ENCODE measurements at regions not wholly inside any gene's neighbourhood (a gene's known extent, or its start where the extent isn't known, plus 50 kb on each side); places are given as distances from the start of the nearest gene placed in this dataset.
"Not testable (repeated sequence)": the region's sequence is repeated elsewhere in the genome, so short reads cannot be mapped to it uniquely, and the experiment has no call there.

GRCh38 chr9:86487838-86488233 lies 133.6 kb upstream of the TUT7 start:
- DNase-seq, result no peak
- no peaks in the 10 kb centered on the region for H3K4me1 ChIP-seq (ENCODE audit: control insufficient read depth in 3 of 3, insufficient read depth in 2 of 3, low read depth in 1 of 3, low read length in 2 of 3)
- 77 to 79% (median 78%) methylated on average over 2 of the region's 2 CpGs for whole genome bisulfite sequencing, 3 donors
- no peak for FAIRE-seq
- H3K27ac ChIP-seq (ENCODE audit: low read depth in 1 of 3, low read length in 2 of 3), result no peak overlapping the region
- no peaks in the 10 kb centered on the region for H3K36me3 ChIP-seq (ENCODE audit: control insufficient read depth in 3 of 3, insufficient read depth in 2 of 3, low read depth in 1 of 3, low read length in 3 of 3)
- H3K27me3 ChIP-seq (ENCODE audit: control insufficient read depth in 3 of 3, insufficient read depth in 3 of 3, low read length in 3 of 3), result peaks cover 0 to 4% (median 3%) of the 10 kb centered on the region in 3 donors
- H3K4me3 ChIP-seq (ENCODE audit: low read depth in 1 of 3, low read length in 3 of 3), result no peak overlapping the region
- H3K9me3 ChIP-seq (ENCODE audit: control insufficient read depth in 2 of 2, insufficient read depth in 1 of 2, low read depth in 1 of 2, low read length in 1 of 2), result no peaks in the 10 kb centered on the region

DNA sequence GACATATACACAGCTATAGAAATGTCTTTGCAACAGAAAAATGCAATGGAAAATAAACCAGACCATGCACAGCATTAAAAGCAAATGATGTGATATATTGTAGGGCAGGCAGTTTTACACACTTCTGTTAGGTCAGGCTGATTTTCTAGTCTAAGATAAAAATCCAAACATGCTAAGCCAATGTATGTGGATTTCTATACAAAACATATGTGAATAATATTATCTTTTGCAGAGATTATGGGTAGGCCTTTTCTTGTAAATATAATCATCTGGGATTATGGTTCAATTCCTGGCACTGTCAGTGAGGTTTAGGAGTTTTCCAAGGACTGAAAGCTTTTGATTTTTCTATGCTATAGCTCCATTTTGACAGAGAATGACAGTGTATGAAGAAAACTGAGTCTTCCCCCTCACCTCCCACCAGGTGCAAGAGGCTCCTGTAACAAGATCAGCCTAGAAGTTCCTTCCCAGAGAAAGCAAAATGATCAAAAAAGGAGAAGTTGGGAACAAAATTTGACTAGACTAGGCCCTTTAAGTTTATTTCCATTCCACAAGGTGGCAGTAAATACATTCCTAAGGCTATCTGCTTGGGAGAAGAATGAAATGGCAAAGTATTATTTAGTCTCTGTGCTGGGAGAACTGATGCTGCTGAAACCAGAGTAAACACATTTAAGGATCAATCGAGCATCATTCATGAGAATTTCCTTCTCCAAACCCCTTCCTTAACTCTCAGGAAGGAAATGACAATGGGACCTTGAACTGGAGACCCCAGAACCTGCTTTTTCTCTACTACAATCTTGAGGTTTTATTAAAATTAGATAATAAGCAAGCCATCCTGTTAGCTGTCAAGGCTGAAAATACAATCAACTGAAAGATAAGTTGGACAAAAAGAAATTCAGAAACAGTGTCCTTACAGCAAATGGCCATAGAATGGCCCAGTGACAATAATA lies 133.0 kb upstream of the TUT7 start:
- DNase-seq, result peak; percentile 44 to 46
- H3K9me3 ChIP-seq (ENCODE audit: control insufficient read depth in 2 of 2, insufficient read depth in 1 of 2, low read depth in 1 of 2, low read length in 1 of 2), result no peaks in the 10 kb centered on the region
- no peaks in the 10 kb centered on the region for H3K36me3 ChIP-seq (ENCODE audit: control insufficient read depth in 3 of 3, insufficient read depth in 2 of 3, low read depth in 1 of 3, low read length in 3 of 3)
- peaks cover 0 to 4% (median 3%) of the 10 kb centered on the region in 3 donors for H3K27me3 ChIP-seq (ENCODE audit: control insufficient read depth in 3 of 3, insufficient read depth in 3 of 3, low read length in 3 of 3)
- no peak overlapping the region for H3K4me3 ChIP-seq (ENCODE audit: low read depth in 1 of 3, low read length in 3 of 3)
- no peaks in the 10 kb centered on the region for H3K4me1 ChIP-seq (ENCODE audit: control insufficient read depth in 3 of 3, insufficient read depth in 2 of 3, low read depth in 1 of 3, low read length in 2 of 3)
- no peak overlapping the region for H3K27ac ChIP-seq (ENCODE audit: low read depth in 1 of 3, low read length in 2 of 3)
- WGBS, 3 donors, result 0 to 3% (median 2%) methylated on average over 1 of the region's 1 CpG
- no peak for FAIRE-seq

DNA sequence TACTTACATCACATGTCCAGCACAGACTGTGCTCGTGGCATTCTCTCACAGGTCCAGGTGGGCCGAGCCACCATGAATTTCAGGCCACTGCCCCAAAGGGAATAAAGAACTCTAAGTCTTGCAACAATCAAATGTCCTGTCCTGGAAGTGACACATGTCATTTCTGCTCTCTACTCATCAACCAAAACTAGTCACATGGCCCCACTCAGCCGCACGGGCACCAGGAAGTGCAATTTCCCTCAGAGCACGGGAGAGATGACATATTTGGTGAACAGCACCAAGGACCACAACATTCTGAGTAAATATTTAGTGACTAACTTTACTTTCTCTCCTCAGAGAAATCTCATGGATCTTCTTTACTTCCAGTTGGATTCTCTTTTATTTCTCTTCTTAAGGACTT lies 131.1 kb upstream of the TUT7 start:
- WGBS, 3 donors, result 55 to 59% (median 58%) methylated on average over 5 of the region's 5 CpGs
- Histone ChIP-seq H3K4me3 (ENCODE audit: low read depth in 1 of 3, low read length in 3 of 3) (no peak overlapping the region), H3K27me3 (ENCODE audit: control insufficient read depth in 3 of 3, insufficient read depth in 3 of 3, low read length in 3 of 3) (peaks cover 0 to 3% (median under 1%) of the 10 kb centered on the region in 3 donors), H3K4me1 (ENCODE audit: control insufficient read depth in 3 of 3, insufficient read depth in 2 of 3, low read depth in 1 of 3, low read length in 2 of 3) (no peaks in the 10 kb centered on the region), H3K9me3 (ENCODE audit: control insufficient read depth in 2 of 2, insufficient read depth in 1 of 2, low read depth in 1 of 2, low read length in 1 of 2) (peaks cover 0 to 2% of the 10 kb centered on the region in 2 donors), H3K36me3 (ENCODE audit: control insufficient read depth in 3 of 3, insufficient read depth in 2 of 3, low read depth in 1 of 3, low read length in 3 of 3) (no peaks in the 10 kb centered on the region), H3K27ac (ENCODE audit: low read depth in 1 of 3, low read length in 2 of 3) (no peak overlapping the region)
- FAIRE-seq, result no peak
- no peak for DNase-seq

- Histone ChIP-seq H3K36me3 (ENCODE audit: control insufficient read depth in 3 of 3, insufficient read depth in 2 of 3, low read depth in 1 of 3, low read length in 3 of 3) (no peaks in the 10 kb centered on the region), H3K27me3 (ENCODE audit: control insufficient read depth in 3 of 3, insufficient read depth in 3 of 3, low read length in 3 of 3) (peaks cover 0 to 2% (median 0%) of the 10 kb centered on the region in 3 donors), H3K27ac (ENCODE audit: low read depth in 1 of 3, low read length in 2 of 3) (no peak overlapping the region), H3K9me3 (ENCODE audit: control insufficient read depth in 2 of 2, insufficient read depth in 1 of 2, low read depth in 1 of 2, low read length in 1 of 2) (peaks cover 0 to 4% of the 10 kb centered on the region in 2 donors), H3K4me1 (ENCODE audit: control insufficient read depth in 3 of 3, insufficient read depth in 2 of 3, low read depth in 1 of 3, low read length in 2 of 3) (no peaks in the 10 kb centered on the region), H3K4me3 (ENCODE audit: low read depth in 1 of 3, low read length in 3 of 3) (no peak overlapping the region)
- FAIRE-seq (no peak), DNase-seq (no peak)
Observed at GRCh38 chr9:86483496-86483895, 129.3 kb upstream of the TUT7 start.

DNA sequence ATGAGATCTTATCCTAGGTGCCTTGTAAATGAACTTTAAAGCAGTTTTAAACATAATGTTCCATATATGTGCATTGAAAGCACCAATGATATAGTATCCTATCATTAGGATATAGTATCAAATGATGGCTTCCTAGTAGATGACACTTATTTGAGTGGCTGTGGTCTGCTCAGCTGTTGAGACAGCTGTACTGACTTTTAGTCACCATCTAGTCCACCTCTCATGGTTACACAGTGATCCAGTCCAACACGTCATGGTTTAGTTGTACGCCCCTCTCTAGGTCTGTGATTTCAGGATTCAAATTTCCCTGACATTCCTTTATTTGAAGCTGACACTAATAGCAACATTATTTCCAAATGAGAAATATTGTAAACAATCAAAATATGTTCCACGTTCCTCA lies 127.3 kb upstream of the TUT7 start:
- Histone ChIP-seq H3K27ac (ENCODE audit: low read depth in 1 of 3, low read length in 2 of 3) (no peak overlapping the region), H3K9me3 (ENCODE audit: control insufficient read depth in 2 of 2, insufficient read depth in 1 of 2, low read depth in 1 of 2, low read length in 1 of 2) (peaks cover 0 to 4% of the 10 kb centered on the region in 2 donors), H3K27me3 (ENCODE audit: control insufficient read depth in 3 of 3, insufficient read depth in 3 of 3, low read length in 3 of 3) (no peaks in the 10 kb centered on the region), H3K36me3 (ENCODE audit: control insufficient read depth in 3 of 3, insufficient read depth in 2 of 3, low read depth in 1 of 3, low read length in 3 of 3) (no peaks in the 10 kb centered on the region), H3K4me3 (ENCODE audit: low read depth in 1 of 3, low read length in 3 of 3) (no peak overlapping the region), H3K4me1 (ENCODE audit: control insufficient read depth in 3 of 3, insufficient read depth in 2 of 3, low read depth in 1 of 3, low read length in 2 of 3) (no peaks in the 10 kb centered on the region)
- FAIRE-seq (no peak), DNase-seq (no peak)
- 90 to 94% (median 93%) methylated on average over 3 of the region's 3 CpGs for WGBS, 3 donors

DNA sequence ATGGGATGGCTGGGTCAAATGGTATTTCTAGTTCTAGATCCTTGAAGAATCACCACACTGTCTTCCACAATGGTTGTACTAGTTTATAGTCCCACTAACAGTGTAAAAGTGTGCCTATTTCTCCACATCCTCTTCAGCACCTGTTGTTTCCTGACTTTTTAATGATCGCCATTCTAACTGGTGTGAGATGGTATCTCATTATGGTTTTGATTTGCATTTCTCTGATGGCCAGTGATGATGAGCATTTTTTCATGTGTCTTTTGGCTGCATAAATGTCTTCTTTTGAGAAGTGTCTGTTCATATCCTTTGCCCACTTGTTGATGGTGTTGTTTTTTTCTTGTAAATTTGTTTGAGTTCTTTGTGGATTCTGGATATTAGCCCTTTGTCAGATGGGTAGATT lies 121.0 kb upstream of the TUT7 start:
- not testable (repeated sequence) for H3K27ac ChIP-seq (ENCODE audit: low read depth in 1 of 3, low read length in 2 of 3); H3K27me3 ChIP-seq (ENCODE audit: control insufficient read depth in 3 of 3, insufficient read depth in 3 of 3, low read length in 3 of 3); H3K9me3 ChIP-seq (ENCODE audit: control insufficient read depth in 2 of 2, insufficient read depth in 1 of 2, low read depth in 1 of 2, low read length in 1 of 2); DNase-seq; FAIRE-seq; H3K4me3 ChIP-seq (ENCODE audit: low read depth in 1 of 3, low read length in 3 of 3); H3K36me3 ChIP-seq (ENCODE audit: control insufficient read depth in 3 of 3, insufficient read depth in 2 of 3, low read depth in 1 of 3, low read length in 3 of 3); H3K4me1 ChIP-seq (ENCODE audit: control insufficient read depth in 3 of 3, insufficient read depth in 2 of 3, low read depth in 1 of 3, low read length in 2 of 3)
- 88 to 100% (median 94%) methylated on average over 1 of the region's 1 CpG for whole genome bisulfite sequencing, 3 donors

GRCh38 chr9:86471171-86471815 lies 117.1 kb upstream of the TUT7 start:
- Histone ChIP-seq H3K9me3 (ENCODE audit: control insufficient read depth in 2 of 2, insufficient read depth in 1 of 2, low read depth in 1 of 2, low read length in 1 of 2) (no peaks in the 10 kb centered on the region), H3K27me3 (ENCODE audit: control insufficient read depth in 3 of 3, insufficient read depth in 3 of 3, low read length in 3 of 3) (no peaks in the 10 kb centered on the region), H3K36me3 (ENCODE audit: control insufficient read depth in 3 of 3, insufficient read depth in 2 of 3, low read depth in 1 of 3, low read length in 3 of 3) (no peaks in the 10 kb centered on the region), H3K4me1 (ENCODE audit: control insufficient read depth in 3 of 3, insufficient read depth in 2 of 3, low read depth in 1 of 3, low read length in 2 of 3) (no peaks in the 10 kb centered on the region), H3K4me3 (ENCODE audit: low read depth in 1 of 3, low read length in 3 of 3) (no peak overlapping the region), H3K27ac (ENCODE audit: low read depth in 1 of 3, low read length in 2 of 3) (no peak overlapping the region)
- no peak for FAIRE-seq
- DNase-seq, result no peak
- 65 to 71% (median 68%) methylated on average over 7 of the region's 7 CpGs for WGBS, 3 donors

GRCh38 chr9:86470326-86470725 lies 116.1 kb upstream of the TUT7 start:
- no peaks in the 10 kb centered on the region for H3K27me3 ChIP-seq (ENCODE audit: control insufficient read depth in 3 of 3, insufficient read depth in 3 of 3, low read length in 3 of 3)
- WGBS, 3 donors, result 48 to 71% (median 54%) methylated on average over 1 of the region's 1 CpG
- no peaks in the 10 kb centered on the region for H3K4me1 ChIP-seq (ENCODE audit: control insufficient read depth in 3 of 3, insufficient read depth in 2 of 3, low read depth in 1 of 3, low read length in 2 of 3)
- DNase-seq (no peak), FAIRE-seq (no peak)
- no peaks in the 10 kb centered on the region for H3K36me3 ChIP-seq (ENCODE audit: control insufficient read depth in 3 of 3, insufficient read depth in 2 of 3, low read depth in 1 of 3, low read length in 3 of 3)
- no peak overlapping the region for H3K27ac ChIP-seq (ENCODE audit: low read depth in 1 of 3, low read length in 2 of 3)
- no peak overlapping the region for H3K4me3 ChIP-seq (ENCODE audit: low read depth in 1 of 3, low read length in 3 of 3)
- H3K9me3 ChIP-seq (ENCODE audit: control insufficient read depth in 2 of 2, insufficient read depth in 1 of 2, low read depth in 1 of 2, low read length in 1 of 2), result no peaks in the 10 kb centered on the region

Data from small intestine (tissue), 7 donors.